HG02884 (cell line): ENCODE measurements at regions not wholly inside any gene's neighbourhood (a gene's known extent, or its start where the extent isn't known, plus 50 kb on each side); places are given as distances from the start of the nearest gene placed in this dataset.

Source experiments
- ATAC-seq: cut with Tn5 transposase; IDR thresholded peaks from one replicate; pipeline ENCODE4 v1.9.1; 2021; ENCODE audit warnings: mild to moderate bottlenecking, moderate library complexity; ENCODE audit not compliant: unreplicated experiment

DNA sequence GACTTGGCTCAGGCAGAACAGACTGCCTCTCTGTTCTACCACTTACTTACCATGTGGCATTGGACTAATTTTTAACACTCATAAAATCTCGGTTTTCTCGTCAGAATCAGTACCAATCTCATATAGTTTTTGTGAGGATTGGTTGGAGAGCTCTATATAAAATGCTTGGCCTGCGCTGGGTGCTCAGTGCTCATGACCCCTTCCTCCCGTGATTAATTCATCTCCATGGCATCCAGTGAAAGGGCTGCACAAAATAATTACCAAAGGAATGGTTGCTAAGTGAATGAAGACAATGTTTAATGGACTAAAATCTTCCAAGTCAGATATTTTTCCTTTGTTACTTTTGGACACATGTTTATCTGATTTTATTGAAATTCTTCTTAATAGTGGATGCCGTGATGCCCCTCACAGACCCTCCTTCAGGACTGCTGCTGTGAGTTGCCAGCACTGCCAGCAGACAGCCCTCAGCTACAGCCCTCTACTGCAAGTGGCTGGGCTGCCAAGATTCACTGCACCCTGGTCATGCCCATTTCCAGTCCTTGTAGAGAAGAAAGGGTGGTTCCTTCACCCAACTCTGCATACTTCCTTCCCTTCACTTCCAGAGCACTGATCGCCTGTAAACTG is 436.5 kb downstream of the LMO4 start:
- no peak for ATAC-seq

DNA sequence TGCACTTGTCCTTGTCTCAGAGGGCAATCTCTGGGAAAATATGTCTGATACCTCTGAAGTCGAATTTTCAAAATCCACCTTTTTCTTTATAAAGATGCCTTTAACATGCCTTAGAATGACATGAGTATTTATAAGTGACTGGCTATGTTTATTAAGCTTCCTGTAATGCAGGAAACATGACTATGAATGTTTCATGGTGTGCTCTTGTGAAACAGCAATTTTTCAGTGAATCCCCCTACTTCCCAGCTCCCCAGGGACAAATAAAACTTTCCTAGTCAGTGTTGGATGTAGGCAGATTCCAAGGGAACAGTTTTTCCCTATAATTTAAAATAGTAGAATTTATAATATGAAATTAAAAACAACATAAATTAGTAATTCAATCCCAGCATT is 437.0 kb downstream of the LMO4 start:
- ATAC-seq: no peak

DNA sequence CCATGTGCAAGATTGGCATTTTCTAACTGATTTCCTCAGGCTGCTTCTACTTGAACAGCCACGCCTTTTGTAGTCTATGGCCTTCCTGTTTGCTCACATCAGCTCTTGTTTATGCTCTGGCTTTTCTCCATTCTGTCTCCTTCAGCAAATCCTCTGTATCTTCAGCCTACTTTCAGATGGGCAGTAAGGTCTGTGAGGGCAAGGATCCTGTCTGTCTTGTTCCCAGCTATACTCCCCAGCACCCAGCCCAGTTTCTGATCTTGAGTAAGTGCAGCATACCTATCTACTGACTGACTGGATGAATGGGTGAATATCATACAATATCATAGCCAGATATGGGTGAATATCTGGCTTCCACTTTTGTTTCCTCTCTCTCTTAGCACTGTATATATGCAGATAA is 438.1 kb downstream of the LMO4 start:
- ATAC-seq: no peak

DNA sequence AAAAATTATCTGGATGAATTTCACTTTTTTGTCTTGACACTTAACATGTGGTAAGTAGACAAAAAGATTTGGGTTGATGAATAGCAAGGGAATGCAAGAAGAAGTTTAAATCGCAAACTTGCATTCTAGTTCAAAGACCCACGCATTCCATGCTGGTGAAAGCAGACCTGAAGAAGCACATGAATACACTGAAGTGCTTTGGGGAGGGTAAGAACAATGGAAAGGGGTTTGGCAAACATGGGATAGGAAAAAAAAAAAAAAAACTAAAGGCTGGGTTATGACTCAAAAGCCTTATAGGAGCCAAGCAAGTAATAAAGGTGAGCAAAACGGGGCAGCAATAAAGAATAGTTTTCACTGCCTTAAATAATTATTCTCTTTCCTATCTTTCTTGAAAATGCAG is 450.2 kb downstream of the LMO4 start:
- no peak for ATAC-seq

DNA sequence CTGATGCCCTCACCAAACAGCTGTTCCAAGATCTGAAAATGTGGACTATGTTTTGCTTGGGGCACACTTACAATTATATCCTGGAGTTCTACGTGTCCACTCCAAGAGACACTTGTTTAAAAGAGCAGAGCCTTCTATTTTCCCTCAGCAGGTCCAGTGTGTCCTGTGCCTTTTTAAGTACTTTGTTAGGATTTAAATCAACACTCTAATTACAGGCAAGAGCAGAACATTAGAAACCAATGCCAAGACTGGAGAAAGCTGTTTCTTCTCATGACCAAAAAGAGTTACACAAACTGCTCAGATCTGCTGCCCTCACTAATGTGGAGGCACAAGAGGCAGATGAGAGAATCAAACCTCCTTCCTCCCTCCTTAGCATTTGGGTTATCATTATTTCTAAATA is 452.9 kb downstream of the LMO4 start:
- no peak for ATAC-seq

DNA sequence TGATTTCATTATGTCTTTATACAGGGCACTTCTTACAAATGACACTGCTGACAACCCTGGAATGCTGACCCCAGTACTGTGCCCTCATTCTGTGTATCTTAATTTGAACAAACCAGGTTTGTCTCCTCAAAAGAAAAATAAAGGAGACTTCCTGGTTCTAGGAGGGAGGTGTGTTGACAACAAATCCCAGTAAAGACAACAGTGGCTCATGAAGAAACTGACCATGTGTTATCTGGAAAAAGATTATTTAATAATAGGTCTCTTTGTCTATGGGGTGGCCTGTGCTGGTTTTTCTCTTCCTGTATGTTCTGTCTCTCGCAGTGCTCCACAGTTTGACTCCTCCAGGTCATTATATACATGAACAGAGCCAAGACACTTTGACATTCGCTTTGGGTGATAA is 454.6 kb downstream of the LMO4 start:
- no peak for ATAC-seq

DNA sequence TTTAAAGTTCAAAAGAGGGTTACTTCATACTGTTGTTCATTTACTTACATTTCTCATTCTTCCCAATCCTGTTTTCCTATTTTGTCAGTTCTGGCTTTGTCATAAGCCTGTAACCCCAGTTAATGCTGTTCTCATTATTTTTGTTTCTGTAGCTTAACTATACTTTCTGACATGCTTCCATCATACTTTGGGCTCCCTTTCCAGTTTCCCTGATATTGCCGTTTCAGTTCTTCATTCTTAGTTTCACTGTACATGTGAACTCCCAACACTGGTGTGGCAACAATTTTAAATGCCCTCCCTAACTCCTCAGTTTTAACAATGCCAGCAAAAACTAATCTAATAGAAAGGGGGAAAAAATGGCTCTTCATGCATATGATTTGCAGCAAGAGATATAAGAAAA is 456.7 kb downstream of the LMO4 start:
- no peak for ATAC-seq

DNA sequence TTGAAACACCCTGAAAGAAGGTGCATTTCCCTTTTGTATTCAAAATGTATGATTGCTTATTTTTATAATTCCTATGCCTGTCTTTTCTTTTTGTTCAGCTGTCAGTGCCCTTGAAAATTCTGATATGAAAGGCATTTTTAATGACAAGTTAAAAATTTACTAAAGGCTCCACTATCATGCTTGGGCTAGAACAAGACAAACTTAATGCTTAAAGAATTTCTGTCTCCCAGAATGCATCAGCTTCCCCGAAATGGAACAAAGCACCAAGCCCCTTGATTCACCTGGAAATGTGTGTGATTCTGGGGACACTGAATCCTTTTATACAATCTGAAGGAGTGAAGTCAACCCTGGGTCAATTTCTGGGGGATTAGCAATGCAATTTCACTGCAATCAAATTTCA is 457.5 kb downstream of the LMO4 start:
- ATAC-seq: no peak

DNA sequence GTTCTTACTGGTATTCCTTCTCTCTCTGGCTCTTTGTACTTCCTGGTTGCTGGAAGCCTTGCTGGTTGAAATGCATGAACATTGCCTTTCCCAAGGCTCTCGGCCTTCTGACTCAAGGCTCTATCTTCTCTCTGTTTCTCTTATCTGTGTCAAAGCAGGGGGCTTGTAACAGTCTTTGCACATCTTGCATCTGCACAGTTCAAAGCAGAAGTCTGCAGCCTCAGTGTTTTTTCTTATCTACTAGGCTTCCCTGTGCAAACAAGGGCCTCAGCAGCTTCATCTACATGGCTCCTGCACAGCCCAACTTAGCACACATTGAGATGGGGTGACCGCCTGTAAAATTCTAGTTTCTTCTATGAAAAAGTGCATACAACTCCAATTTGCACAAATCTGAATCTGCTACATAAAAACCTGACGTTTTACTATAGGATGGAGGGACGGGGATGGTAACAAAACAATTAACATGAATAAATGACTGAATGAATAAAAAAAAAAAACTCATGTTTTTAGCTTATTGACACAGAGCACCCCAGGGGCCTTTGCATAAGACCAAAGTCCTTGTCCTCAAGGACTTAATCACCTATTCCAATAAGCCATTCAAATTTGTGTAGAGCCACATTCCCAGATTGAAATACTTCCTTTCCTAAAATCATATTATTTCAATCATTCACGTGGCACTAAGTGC is 458.3 kb downstream of the LMO4 start:
- ATAC-seq: no peak

DNA sequence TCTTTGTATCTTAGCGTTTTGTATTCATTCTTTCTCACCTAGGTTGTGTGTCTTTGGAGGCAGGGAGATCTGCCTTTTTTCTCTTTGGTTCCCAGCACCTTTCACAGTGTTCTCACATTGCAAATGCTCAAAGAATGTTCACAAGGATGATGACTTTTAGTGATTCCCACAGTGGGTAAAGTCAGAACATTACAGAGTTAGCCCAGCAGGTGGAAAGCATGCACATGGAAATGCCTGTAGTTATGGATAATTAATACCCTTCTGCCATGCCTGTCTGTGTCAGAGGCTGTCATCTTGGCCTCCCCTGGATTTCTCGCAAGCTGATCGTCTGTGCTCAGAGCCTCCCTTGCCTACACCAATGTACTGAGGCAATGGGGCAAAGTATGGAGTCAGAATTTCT is 458.9 kb downstream of the LMO4 start:
- no peak for ATAC-seq

DNA sequence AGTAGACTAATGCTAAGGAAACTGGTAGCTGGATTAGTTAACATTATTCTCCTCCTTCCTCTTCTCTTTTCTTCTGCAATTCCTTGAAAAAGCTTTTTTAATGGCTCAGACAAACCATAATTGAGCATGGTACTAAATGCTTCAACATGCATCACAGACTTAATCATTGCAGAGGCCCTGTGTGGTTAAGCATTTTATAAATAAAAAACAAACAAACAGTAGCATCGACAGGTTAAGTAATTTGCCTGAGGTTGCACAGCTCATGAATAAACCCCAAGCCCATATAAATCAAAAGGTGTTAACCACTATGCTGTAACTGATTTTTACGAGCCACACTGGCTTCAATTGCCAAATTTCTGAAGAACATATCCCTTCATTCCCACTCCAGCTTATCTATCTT is 462.1 kb downstream of the LMO4 start:
- no peak for ATAC-seq

DNA sequence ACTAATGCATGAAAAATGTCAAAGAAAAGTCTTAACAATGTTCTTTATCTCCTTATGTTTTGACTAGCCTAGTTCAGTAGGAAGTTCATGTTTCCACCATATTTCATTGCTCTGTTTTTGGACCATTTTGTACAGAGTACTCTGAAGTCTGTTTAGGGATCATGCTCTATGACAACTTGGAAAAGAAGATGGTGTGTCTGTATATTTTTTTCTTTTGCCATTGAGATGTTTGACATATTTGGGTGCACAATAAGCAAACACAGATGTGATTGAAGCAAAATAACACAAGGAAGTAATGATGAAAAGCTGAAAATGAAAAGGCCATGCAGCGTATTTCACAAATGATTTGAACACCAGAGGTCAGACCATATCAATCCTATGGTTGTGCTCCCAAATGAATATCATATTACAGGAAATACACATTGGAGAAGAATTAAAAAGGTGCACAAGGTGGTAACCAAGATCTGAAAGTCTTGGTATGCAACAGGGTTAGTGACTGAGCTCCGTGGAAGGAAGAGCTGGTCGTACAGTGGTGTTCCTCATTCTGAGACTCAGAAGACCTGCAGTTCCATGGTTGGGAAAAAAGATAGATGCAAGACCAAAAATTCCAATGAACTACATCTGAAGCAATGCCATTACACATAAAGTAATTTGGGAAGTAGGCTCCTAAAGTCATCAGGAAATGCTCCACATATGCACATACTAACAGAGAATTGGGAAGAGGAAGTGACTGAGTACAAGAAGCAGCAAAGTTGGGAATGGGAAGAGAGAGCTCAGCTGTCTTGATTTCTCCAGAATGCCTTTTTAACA is 463.5 kb downstream of the LMO4 start:
- no peak for ATAC-seq

DNA sequence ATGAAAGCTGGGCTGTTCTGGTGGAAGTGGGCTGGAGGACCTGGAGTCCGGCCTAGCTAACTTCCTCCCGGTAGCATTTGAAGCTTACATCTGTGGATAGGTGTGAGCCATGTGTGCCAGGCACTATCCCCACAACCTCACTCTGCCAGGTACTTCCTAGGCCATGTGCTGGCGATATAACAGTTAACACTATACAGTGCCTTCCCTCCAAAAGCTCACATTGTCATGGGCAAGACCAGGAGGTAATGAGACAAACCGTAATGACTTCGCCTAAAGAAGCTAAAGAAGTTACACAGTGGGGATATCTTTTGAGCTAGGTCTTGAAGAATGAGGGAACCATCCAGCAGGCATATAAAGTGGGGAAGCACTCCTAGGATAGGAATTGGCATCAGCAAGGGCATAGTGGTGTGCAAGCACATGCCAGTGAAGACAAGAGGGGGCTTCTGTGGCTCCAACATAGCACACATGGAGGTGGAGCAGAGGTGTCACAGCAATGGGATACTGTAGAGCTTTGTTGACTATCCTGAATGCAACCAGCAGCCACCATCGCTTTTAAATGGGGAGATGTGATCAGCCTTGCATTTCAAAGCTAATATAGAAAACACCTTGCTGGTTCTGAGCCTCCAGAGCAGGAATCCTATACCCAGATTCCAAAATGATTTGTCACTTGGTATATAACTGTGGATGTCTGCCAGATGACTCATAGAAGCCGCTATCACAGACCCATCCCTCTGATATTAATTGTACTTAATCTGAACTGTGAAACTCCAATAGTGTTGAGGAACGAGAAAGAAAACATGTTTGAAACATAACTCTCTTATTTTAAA is 466.3 kb downstream of the LMO4 start:
- ATAC-seq: no peak

DNA sequence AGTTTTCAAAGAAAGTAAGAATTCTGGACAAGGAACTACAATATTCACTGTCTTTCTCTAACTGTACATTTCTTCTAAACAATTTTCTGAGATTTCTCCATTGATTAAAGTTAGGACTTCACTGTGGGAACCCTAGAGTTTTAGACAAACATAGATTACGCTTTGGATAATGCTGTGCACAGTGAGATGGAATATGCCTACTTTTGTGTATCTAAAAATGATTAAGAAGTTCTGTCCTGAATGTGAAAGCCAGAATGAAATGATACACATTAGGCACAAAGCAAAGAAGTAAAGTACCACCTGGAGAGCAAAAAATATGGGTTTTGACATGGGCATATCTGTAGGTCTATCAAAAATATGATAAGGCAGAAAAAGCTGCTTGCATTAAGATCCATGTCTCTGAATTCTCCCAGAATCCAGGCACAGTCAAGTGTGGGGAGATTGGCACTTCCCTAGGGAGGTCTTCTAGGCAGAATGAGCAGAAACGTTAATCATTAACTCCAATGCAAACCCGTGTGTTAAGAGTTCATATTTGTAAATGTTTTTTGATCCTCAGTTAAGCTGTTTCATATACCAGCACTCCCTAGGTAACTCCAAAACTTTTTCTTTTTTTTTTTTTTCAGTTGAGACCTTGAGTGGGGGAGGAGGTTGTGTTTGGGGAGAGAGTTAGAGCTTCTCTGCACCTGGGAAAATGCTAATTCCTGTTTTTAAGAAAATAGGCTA is 467.1 kb downstream of the LMO4 start:
- no peak for ATAC-seq

DNA sequence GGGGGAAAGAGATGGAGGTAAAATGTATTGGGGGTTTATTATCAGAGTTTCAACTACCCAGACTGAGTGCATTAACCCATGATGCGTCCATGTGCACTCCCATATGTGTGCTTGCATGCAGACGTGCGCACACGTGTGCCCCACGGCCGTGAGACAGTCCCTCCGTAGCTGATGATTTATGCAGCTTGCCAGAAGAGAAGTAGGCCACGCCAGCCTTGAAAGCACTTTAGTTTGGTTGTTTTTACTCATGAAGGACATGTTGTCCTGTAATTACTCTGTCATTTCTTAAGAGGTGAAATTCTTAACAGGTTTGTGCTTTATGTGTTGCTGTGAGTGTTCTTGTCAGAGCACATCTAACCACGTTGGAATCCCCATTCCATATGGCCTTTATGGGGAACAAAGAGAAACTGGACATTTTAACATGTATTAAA is 467.8 kb downstream of the LMO4 start:
- ATAC-seq: no peak

DNA sequence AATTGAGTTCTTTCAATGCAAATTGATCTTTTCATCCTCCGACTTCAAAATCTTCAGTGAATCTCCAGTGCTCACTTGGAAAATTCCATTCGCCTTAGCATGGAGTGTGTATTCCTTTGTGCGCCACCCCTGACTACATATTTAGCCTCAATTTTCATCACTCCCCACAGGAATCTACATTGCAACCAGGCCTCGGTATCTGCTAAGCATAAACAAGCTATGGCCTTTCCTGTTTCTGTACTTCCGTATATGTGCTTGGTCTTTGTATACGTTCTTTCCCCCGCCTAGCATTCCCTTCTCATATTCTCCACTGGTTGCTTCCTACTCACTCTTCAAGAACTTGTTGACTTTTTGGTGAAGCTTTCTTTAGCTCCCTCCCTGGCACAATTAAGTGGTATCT is 470.8 kb downstream of the LMO4 start:
- ATAC-seq: no peak

DNA sequence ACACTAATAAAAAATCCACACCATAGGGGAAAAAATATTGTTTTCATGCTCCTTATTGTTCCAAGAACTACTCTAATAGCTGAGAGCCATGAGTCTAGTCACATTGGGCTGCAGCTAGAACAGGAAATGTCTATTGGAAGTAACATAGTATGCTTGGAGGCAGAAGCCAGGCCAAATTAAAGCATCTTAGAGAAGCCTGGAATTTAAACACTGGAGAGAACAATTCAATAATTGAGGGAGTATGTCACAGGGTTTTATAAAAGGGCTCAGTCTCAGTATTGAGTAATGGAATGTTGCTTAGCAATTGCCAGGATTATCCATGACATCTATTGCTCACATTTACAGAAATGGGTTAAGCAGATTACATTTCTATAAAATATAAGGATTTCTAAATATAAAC is 471.3 kb downstream of the LMO4 start:
- no peak for ATAC-seq

DNA sequence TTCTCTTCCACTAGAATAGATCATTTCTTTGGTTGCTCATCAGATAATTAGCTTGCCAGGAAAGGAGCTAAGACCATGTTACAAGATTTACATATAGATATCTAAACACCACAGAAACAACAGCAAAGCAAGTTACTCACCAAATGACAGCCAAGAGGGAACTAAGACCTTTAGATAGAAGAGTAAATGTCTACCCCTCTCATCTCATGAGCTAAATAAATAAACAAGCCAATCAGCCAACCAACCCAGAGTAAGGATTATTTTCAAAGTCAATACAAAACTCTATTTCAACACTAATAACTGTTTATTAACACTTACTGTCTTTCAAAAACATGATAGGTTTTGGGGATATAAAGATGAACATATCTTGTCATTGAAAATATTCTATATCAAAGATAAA is 474.7 kb downstream of the LMO4 start:
- no peak for ATAC-seq

DNA sequence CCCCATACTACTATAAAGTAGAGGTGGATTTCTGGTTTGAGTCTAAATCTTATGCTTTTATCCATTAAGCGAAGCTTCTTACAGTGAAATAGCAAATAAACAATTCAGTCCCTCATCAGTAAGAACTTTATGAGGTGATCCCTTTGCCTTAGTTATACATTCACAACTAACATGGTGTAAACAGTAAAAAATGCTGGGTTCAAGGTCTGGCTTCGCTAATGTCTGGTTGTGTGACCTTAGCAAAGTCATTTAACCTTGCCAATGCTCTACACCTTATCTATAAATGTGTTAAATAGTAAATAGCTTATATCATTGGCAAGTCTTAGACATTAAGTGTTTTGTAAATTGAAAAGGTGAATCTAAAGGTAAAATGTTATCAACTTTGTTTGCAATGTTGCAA is 475.4 kb downstream of the LMO4 start:
- ATAC-seq: no peak

DNA sequence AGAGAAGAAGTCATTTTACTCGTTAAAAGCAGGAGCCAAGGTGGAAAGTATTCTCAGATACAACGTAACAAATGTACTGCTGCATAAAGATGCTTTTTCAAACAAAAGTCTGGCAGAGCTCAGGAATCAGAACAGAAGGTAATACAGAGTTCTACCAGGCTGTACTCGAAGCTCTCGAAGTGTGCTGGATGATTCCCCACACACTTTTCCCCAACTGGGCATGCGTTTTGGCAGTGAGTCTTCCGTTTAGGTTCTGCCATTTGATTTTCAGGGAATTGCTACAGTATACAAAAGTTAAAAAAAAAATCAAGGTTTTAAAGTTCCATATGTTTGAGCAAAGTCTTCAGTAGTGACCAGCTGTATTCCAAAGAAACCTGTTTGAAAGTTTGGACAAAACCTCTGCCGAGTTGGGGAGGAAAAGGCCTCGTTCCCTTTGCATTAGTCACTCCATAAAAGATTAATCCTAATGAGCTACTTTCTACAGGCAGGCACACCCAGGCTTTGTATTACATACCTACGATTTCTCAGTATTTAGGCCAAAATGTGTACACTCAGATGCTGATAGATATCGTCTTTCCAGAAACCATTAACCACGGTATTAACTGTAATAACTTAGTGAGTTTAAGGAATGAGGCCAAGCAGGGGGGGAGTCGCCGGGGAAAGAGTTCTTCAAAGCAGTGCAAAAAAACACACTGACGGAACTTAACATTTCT is 477.1 kb downstream of the LMO4 start:
- no peak for ATAC-seq
